Endothelial cell of umbilical vein (primary cell): ENCODE measurements at regions not wholly inside any gene's neighbourhood (a gene's known extent, or its start where the extent isn't known, plus 50 kb on each side); places are given as distances from the start of the nearest gene placed in this dataset.

Source experiments
- BruUV-seq: library from RNA; stranded (reverse); fragments of 400-500 nt; replicated peaks from 2 replicates; lab custom pipeline; 2021; lab: Mats Ljungman, UMichigan
- CTCF ChIA-PET: fragments of 300-600, 350-600 bp; sonication (Branson Sonifier 250); formaldehyde crosslinking; loops from one replicate; lab custom pipeline; 2021; ENCODE audit warnings: antibody characterized with exemption, inconsistent platforms; lab: Charles Lee
- POLR2A ChIA-PET: fragments of 300-600, 350-600 bp; sonication (Branson Sonifier 250); formaldehyde crosslinking; loops from one replicate; lab custom pipeline; 2021; ENCODE audit warnings: antibody characterized with exemption, inconsistent platforms; lab: Charles Lee
- DNase-seq: peaks from one replicate; pipeline ENCODE4 v3.0.0-alpha.2; 2011; ENCODE audit warnings: low read depth, low spot score
- FAIRE-seq: peaks from 2 replicates; lab custom pipeline; 2011; peaks lifted over from hg19 to GRCh38; lab: Jason Lieb, UNC
- H2AFZ ChIP-seq: 2 replicates; pipeline ENCODE4 v1.6.0; 2012; ENCODE audit warnings: low read depth, low read length, control low read depth, inconsistent platforms
- H3K27ac ChIP-seq: 2 replicates; pipeline ENCODE4 v1.5.1; 2011; ENCODE audit warnings: low read depth, mild to moderate bottlenecking, control low read depth, low read length, moderate library complexity; ENCODE audit not compliant: insufficient read depth
- H3K27me3 ChIP-seq, 2 experiments: 2 replicates each; pipeline versions ENCODE4 v1.6.0 to v1.6.1; 2011; ENCODE audit warnings: low read length in 2 of 2, mixed read lengths in 1 of 2; ENCODE audit not compliant: control insufficient read depth in 2 of 2, insufficient read depth in 2 of 2
- H3K36me3 ChIP-seq, 2 experiments: 2 replicates in 1 of 2; 3 replicates in 1 of 2; pipeline ENCODE4 v1.5.1; 2011; ENCODE audit warnings: low read length in 2 of 2, mild to moderate bottlenecking in 1 of 2, moderate library complexity in 1 of 2; ENCODE audit not compliant: control insufficient read depth in 2 of 2, insufficient read depth in 2 of 2; ENCODE audit errors: extremely low read depth in 1 of 2
- H3K4me1 ChIP-seq: 3 replicates; pipeline ENCODE4 v1.5.1; 2011; ENCODE audit warnings: mild to moderate bottlenecking, low read length; ENCODE audit not compliant: control insufficient read depth, insufficient read depth; ENCODE audit errors: extremely low read depth
- H3K4me2 ChIP-seq: 2 replicates; pipeline ENCODE4 v1.6.1; 2011; ENCODE audit warnings: low read length, control low read depth, mixed read lengths; ENCODE audit not compliant: insufficient read depth
- H3K4me3 ChIP-seq, 3 experiments: fragments of 200-600 bp in 1 of 3; sonication (generic), shearing (Covaris generic) in 1 of 3; replicated peaks in 1 of 3; 2 replicates each; pipeline ENCODE4 v1.5.1; 2011 to 2016; ENCODE audit warnings: control low read depth in 3 of 3, low read length in 3 of 3, mild to moderate bottlenecking in 2 of 3, inconsistent platforms in 1 of 3, low read depth in 1 of 3, moderate library complexity in 1 of 3; ENCODE audit not compliant: insufficient read depth in 1 of 3
- H3K79me2 ChIP-seq: 2 replicates; pipeline ENCODE4 v1.6.0; 2012; ENCODE audit warnings: low read length, inconsistent platforms; ENCODE audit not compliant: control insufficient read depth, insufficient read depth
- H3K9ac ChIP-seq: replicated peaks from 2 replicates; pipeline ENCODE3; 2011; ENCODE audit warnings: low read length, control low read depth; ENCODE audit not compliant: insufficient read depth; ENCODE audit errors: extremely low read depth
- H3K9me1 ChIP-seq: replicated peaks from 3 replicates; pipeline ENCODE4 v1.6.0; 2011; ENCODE audit warnings: mild to moderate bottlenecking, low read length; ENCODE audit not compliant: control insufficient read depth, insufficient read depth; ENCODE audit errors: extremely low read depth
- H3K9me3 ChIP-seq: replicated peaks from 2 replicates; pipeline ENCODE4 v1.5.1; 2012; ENCODE audit warnings: low read length, inconsistent platforms; ENCODE audit not compliant: control insufficient read depth, insufficient read depth
- H4K20me1 ChIP-seq: replicated peaks from 2 replicates; pipeline ENCODE3; 2011; ENCODE audit warnings: mild to moderate bottlenecking, low read length; ENCODE audit not compliant: control insufficient read depth, insufficient read depth; ENCODE audit errors: extremely low read depth
- EZH2 ChIP-seq: IDR thresholded peaks from 2 replicates; pipeline ENCODE4 v1.6.1; 2012; ENCODE audit warnings: borderline replicate concordance, low read depth, mild to moderate bottlenecking, moderate library complexity, low read length, inconsistent platforms; ENCODE audit not compliant: severe bottlenecking
- FOS ChIP-seq: IDR thresholded peaks from 2 replicates; pipeline ENCODE4 v1.6.1; 2011; ENCODE audit warnings: mild to moderate bottlenecking, low read length, moderate library complexity, borderline replicate concordance; ENCODE audit not compliant: insufficient read depth
- GATA2 ChIP-seq: IDR thresholded peaks from 2 replicates; pipeline ENCODE4 v1.7.0; 2011; ENCODE audit warnings: low read depth, mild to moderate bottlenecking, moderate library complexity, mixed read lengths, low read length; ENCODE audit not compliant: insufficient read length, insufficient read depth
- JUN ChIP-seq: IDR thresholded peaks from 2 replicates; pipeline ENCODE4 v1.6.1; 2011; ENCODE audit warnings: borderline replicate concordance, low read depth; ENCODE audit not compliant: insufficient read length, insufficient read depth
- MYC ChIP-seq: IDR thresholded peaks from one replicate; pipeline ENCODE4 v1.6.1; 2011; ENCODE audit warnings: mild to moderate bottlenecking, low read depth, low read length
- POLR2A ChIP-seq: IDR thresholded peaks from 2 replicates; pipeline ENCODE4 v1.6.1; 2012; ENCODE audit warnings: low read depth, mild to moderate bottlenecking, control low read depth, low read length
- POLR2AphosphoS5 ChIP-seq: IDR thresholded peaks from 2 replicates; pipeline ENCODE4 v1.6.1; 2012; ENCODE audit warnings: low read depth, mild to moderate bottlenecking, control low read depth, low read length, moderate library complexity; ENCODE audit not compliant: insufficient read depth
- dilution Hi-C: fragments of 300-500 bp; cut with MboI; formaldehyde crosslinking; loops from one replicate; pipeline ENCODE4 v1.15.0; 2019; ENCODE audit warnings: low sequenced_read_pairs; ENCODE audit not compliant: extremely low pct_ligation_motif_present
- intact Hi-C: fragments of 100-400 bp; cut with micrococcal nuclease; formaldehyde crosslinking; loops from one replicate; pipeline ENCODE4 v1.10.0; 2022
- TF ChIP-seq, protein P1 (sequence below): IDR thresholded peaks from 2 replicates; pipeline ENCODE4 v1.6.1; 2011; ENCODE audit not compliant: insufficient read depth, insufficient read length
- TF ChIP-seq, protein P2 (sequence below), 2 donors: IDR thresholded peaks; 1 replicate in 1 of 2; 2 replicates in 1 of 2; pipeline ENCODE4 v1.5.1; 2011; ENCODE audit warnings: low read length in 2 of 2, mild to moderate bottlenecking in 2 of 2, moderate library complexity in 2 of 2, control low read depth in 1 of 2, inconsistent platforms in 1 of 2, low read depth in 1 of 2; ENCODE audit not compliant: insufficient read depth in 1 of 2; ENCODE audit errors: extremely low read depth in 1 of 2

DNA sequence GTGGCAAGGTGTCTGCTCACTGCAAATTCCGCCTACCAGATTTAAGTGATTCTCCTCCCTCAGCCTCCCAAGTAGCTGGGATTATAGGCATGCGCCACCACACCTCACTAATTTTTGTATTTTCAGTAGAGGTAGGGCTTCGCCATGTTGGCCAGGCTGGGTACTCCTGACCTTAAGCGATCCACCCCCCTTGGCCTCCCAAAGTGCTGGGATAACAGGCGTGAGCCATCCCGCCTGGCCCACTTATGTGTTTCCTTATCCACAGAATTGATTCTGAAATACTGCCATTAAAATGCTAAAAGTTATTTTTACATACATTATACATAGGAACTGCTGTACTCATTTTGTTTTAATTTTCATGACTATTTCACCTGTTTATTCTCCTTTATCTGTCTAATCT is 529.7 kb upstream of the CDH7 start:
- no peak overlapping the region for H3K27ac ChIP-seq
- H3K9me1 ChIP-seq, result no peaks in the 10 kb centered on the region
- no peaks in the 10 kb centered on the region for H3K4me1 ChIP-seq
- H3K4me2 ChIP-seq, result no peak overlapping the region
- no peaks in the 10 kb centered on the region for H3K36me3 ChIP-seq
- TF ChIP-seq GATA2, result no peak
- TF ChIP-seq MYC, result no peak
- TF ChIP-seq, protein P1, sequence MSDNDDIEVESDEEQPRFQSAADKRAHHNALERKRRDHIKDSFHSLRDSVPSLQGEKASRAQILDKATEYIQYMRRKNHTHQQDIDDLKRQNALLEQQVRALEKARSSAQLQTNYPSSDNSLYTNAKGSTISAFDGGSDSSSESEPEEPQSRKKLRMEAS, result no peak
- TF ChIP-seq FOS, result no peak
- TF ChIP-seq, protein P2, sequence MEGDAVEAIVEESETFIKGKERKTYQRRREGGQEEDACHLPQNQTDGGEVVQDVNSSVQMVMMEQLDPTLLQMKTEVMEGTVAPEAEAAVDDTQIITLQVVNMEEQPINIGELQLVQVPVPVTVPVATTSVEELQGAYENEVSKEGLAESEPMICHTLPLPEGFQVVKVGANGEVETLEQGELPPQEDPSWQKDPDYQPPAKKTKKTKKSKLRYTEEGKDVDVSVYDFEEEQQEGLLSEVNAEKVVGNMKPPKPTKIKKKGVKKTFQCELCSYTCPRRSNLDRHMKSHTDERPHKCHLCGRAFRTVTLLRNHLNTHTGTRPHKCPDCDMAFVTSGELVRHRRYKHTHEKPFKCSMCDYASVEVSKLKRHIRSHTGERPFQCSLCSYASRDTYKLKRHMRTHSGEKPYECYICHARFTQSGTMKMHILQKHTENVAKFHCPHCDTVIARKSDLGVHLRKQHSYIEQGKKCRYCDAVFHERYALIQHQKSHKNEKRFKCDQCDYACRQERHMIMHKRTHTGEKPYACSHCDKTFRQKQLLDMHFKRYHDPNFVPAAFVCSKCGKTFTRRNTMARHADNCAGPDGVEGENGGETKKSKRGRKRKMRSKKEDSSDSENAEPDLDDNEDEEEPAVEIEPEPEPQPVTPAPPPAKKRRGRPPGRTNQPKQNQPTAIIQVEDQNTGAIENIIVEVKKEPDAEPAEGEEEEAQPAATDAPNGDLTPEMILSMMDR (IDR thresholded peaks at IDR 0.05; ENCODE audit: extremely low read depth in 1 of 2, insufficient read depth in 1 of 2, low read depth in 1 of 2, low read length in 2 of 2), result no peak
- no peak for TF ChIP-seq POLR2A
- TF ChIP-seq EZH2, result no peak
- TF ChIP-seq JUN, result no peak
- no peak for TF ChIP-seq POLR2AphosphoS5
- H3K9me3 ChIP-seq, result no peaks in the 10 kb centered on the region
- intact Hi-C loops (no loop called here), dilution Hi-C loops (no loop called here)
- no peaks in the 10 kb centered on the region for H3K27me3 ChIP-seq
- H3K9ac ChIP-seq, result no peak overlapping the region
- no peaks in the 10 kb centered on the region for H3K79me2 ChIP-seq
- H2AFZ ChIP-seq, result no peak overlapping the region
- no TSS peak for BruUV-seq
- ChIA-PET CTCF (no interaction called here), POLR2A (no interaction called here)
- H4K20me1 ChIP-seq, result no peaks in the 10 kb centered on the region
- DNase-seq (no peak), FAIRE-seq (no peak)
- H3K4me3 ChIP-seq, result no peak overlapping the region
